ENCODE measurements at regions not wholly inside any gene's neighbourhood (a gene's known extent, or its start where the extent isn't known, plus 50 kb on each side); places are given as distances from the start of the nearest gene placed in this dataset.

DNA sequence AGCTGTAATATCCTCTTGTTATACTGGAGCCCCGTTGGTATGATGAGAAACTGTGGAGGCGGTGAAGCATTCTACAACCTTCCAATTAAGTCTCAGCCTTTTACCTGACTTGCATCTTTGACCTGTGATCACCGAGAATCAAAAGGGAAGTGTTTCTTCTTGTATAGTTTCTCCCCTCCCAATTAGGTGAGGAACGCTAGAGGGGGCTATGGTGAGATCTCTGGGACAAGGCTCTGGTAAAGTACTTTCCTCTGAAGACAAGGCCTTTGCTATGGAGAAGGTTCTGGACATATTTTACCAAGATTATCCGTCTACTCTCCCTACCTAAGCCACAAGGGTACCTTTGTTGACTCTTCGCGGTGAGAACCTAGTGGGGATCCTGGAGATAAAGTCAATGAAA is 111.3 kb downstream of the CBLL2 start:
- H3K27me3 ChIP-seq (ENCODE audit: low read depth, low read length), result no peaks in the 10 kb centered on the region
- H4K20me1 ChIP-seq (ENCODE audit: insufficient read depth, low read length), result no peaks in the 10 kb centered on the region
- no peaks in the 10 kb centered on the region for H3K4me1 ChIP-seq (ENCODE audit: low read length)
- H3K36me3 ChIP-seq (replicated peaks; ENCODE audit: low read depth, low read length), result no peaks in the 10 kb centered on the region
- no peak overlapping the region for H3K4me3 ChIP-seq (ENCODE audit: low read length)
- TF ChIP-seq EZH2phosphoT487 (IDR thresholded peaks at IDR 0.05; ENCODE audit: low read depth), result no peak
- TF ChIP-seq, protein P1, sequence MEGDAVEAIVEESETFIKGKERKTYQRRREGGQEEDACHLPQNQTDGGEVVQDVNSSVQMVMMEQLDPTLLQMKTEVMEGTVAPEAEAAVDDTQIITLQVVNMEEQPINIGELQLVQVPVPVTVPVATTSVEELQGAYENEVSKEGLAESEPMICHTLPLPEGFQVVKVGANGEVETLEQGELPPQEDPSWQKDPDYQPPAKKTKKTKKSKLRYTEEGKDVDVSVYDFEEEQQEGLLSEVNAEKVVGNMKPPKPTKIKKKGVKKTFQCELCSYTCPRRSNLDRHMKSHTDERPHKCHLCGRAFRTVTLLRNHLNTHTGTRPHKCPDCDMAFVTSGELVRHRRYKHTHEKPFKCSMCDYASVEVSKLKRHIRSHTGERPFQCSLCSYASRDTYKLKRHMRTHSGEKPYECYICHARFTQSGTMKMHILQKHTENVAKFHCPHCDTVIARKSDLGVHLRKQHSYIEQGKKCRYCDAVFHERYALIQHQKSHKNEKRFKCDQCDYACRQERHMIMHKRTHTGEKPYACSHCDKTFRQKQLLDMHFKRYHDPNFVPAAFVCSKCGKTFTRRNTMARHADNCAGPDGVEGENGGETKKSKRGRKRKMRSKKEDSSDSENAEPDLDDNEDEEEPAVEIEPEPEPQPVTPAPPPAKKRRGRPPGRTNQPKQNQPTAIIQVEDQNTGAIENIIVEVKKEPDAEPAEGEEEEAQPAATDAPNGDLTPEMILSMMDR (IDR thresholded peaks at IDR 0.05; ENCODE audit: low read depth, low read length), result 0 out of 2 replicates have a peak, but pooled peaks have one; percentile 6
- no peak overlapping the region for H2AFZ ChIP-seq (ENCODE audit: low read depth, low read length)
- H3K27ac ChIP-seq (ENCODE audit: low read length), result no peak overlapping the region
- no peaks in the 10 kb centered on the region for H3K9me3 ChIP-seq (ENCODE audit: insufficient read depth, low read length)
- no peaks in the 10 kb centered on the region for H3K79me2 ChIP-seq (ENCODE audit: low read length)
- no peak overlapping the region for H3K9ac ChIP-seq (ENCODE audit: low read length)
- no peak overlapping the region for H3K4me2 ChIP-seq (ENCODE audit: low read length)

DNA sequence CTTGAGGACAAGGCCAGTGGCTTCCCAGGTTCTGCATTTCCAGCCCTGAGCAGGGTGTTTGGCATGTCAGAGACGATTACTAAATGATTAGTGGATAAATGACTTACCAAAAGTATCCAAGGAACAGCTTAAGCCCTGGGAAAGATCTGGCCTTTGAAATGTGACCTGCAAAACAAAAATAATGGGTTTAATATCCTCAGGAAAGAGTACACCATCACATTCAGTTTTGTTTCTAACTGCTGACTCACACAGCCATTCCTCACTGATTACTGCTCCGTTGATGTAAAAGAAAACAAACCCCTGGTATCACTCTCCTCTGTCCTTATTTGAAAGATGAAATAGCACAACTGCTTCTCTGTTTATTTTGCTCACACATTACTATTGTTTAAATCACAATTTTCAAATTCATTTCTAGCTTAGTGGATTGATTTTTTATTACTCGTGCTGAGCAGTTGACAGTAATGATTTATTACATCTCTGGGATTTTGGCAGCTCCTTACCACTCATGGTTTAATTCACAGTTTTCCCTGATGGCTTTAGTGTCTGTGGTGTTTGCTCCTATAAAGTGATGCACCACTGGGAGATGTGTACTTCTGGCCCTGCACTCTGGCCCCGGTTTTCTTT is 117.0 kb downstream of the CBLL2 start:
- Histone ChIP-seq H3K9me3 (ENCODE audit: insufficient read depth, low read length) (no peaks in the 10 kb centered on the region), H3K9ac (ENCODE audit: low read length) (no peak overlapping the region), H3K27ac (ENCODE audit: low read length) (no peak overlapping the region), H2AFZ (ENCODE audit: low read depth, low read length) (no peak overlapping the region), H3K36me3 (replicated peaks; ENCODE audit: low read depth, low read length) (no peaks in the 10 kb centered on the region), H3K4me3 (ENCODE audit: low read length) (no peak overlapping the region), H4K20me1 (ENCODE audit: insufficient read depth, low read length) (no peaks in the 10 kb centered on the region), H3K4me1 (ENCODE audit: low read length) (no peaks in the 10 kb centered on the region), H3K79me2 (ENCODE audit: low read length) (no peaks in the 10 kb centered on the region), H3K27me3 (ENCODE audit: low read depth, low read length) (no peaks in the 10 kb centered on the region), H3K4me2 (ENCODE audit: low read length) (no peak overlapping the region)
- TF ChIP-seq EZH2phosphoT487 (IDR thresholded peaks at IDR 0.05; ENCODE audit: low read depth), result no peak
- TF ChIP-seq, protein P1 (IDR thresholded peaks at IDR 0.05; ENCODE audit: low read depth, low read length), result no peak

DNA sequence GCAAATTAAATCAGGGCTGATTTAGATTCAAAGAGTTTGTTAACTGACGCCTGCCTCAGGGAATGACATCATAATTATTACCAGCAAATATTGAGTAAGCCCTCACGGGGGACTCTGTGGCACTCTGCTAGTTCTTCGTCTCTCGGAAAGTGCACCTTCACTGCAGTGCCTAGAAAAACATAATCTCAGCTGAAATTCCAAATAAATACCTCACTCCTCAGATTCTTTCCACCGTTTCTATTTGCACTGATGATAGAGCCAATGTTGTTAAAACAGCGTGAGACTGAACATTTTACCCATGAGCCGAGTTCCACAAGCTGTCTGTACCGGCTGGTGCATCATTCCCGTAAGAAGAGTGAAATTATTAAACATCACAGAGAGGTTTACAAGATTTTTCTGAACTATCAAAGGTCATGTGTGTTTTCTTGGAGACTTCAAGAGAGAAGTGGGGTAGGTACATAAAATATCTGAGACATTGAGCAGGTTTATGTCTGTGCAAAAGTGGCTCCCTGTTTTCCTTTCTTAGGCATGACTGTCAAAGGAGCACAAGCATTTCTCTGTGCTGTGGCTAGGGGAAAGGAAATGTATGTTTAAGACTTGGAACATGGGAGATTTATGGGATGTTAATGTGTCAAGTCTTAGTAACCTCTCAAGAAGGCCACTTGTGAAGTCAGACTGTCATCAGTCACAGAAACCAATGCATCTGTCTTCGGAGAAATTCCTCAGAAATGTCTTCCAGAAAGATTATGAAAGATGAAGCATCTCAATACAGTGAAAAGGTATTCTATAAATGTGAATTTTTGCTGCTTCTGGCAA is 119.6 kb downstream of the CBLL2 start:
- H3K9ac ChIP-seq (ENCODE audit: low read length), result no peak overlapping the region
- no peaks in the 10 kb centered on the region for H3K9me3 ChIP-seq (ENCODE audit: insufficient read depth, low read length)
- H3K27ac ChIP-seq (ENCODE audit: low read length), result no peak overlapping the region
- no peaks in the 10 kb centered on the region for H3K4me1 ChIP-seq (ENCODE audit: low read length)
- H3K4me3 ChIP-seq (ENCODE audit: low read length), result no peak overlapping the region
- no peak overlapping the region for H3K4me2 ChIP-seq (ENCODE audit: low read length)
- H4K20me1 ChIP-seq (ENCODE audit: insufficient read depth, low read length), result no peaks in the 10 kb centered on the region
- H2AFZ ChIP-seq (ENCODE audit: low read depth, low read length), result no peak overlapping the region
- no peak for TF ChIP-seq EZH2phosphoT487 (IDR thresholded peaks at IDR 0.05; ENCODE audit: low read depth)
- TF ChIP-seq, protein P1 (IDR thresholded peaks at IDR 0.05; ENCODE audit: low read depth, low read length), result no peak
- H3K27me3 ChIP-seq (ENCODE audit: low read depth, low read length), result no peaks in the 10 kb centered on the region
- H3K36me3 ChIP-seq (replicated peaks; ENCODE audit: low read depth, low read length), result no peaks in the 10 kb centered on the region
- H3K79me2 ChIP-seq (ENCODE audit: low read length), result no peaks in the 10 kb centered on the region

DNA sequence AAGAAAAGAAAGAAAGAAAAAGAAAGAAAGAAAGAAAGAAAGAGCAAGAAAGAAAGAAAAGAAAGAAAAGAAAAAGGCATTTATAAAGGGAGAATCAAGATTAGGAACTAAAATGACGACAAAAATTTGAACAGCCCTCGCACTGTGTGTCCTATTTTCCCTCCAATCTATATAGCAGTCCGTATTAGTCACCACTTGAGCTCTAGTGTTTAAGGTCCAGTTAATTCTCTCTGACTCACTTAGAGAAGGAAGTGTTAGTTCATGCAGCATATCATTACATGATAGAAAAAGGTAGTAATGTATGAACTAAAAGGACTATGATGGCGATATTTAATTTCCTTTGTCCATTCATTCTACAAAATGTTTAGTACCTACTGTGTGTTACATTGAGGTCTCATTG is 122.7 kb downstream of the CBLL2 start:
- TF ChIP-seq EZH2phosphoT487 (IDR thresholded peaks at IDR 0.05; ENCODE audit: low read depth), result no peak
- TF ChIP-seq, protein P1 (IDR thresholded peaks at IDR 0.05; ENCODE audit: low read depth, low read length), result no peak
- H3K4me1 ChIP-seq (ENCODE audit: low read length), result no peaks in the 10 kb centered on the region

More for the DNA sequence above, 122.7 kb downstream of the CBLL2 start:
- no peak overlapping the region for H2AFZ ChIP-seq (ENCODE audit: low read depth, low read length)
- no peaks in the 10 kb centered on the region for H3K9me3 ChIP-seq (ENCODE audit: insufficient read depth, low read length)
- no peak overlapping the region for H3K4me3 ChIP-seq (ENCODE audit: low read length)
- H4K20me1 ChIP-seq (ENCODE audit: insufficient read depth, low read length), result no peaks in the 10 kb centered on the region
- no peak overlapping the region for H3K4me2 ChIP-seq (ENCODE audit: low read length)
- no peak overlapping the region for H3K27ac ChIP-seq (ENCODE audit: low read length)
- no peaks in the 10 kb centered on the region for H3K79me2 ChIP-seq (ENCODE audit: low read length)
- no peaks in the 10 kb centered on the region for H3K27me3 ChIP-seq (ENCODE audit: low read depth, low read length)
- H3K36me3 ChIP-seq (replicated peaks; ENCODE audit: low read depth, low read length), result no peaks in the 10 kb centered on the region
- H3K9ac ChIP-seq (ENCODE audit: low read length), result no peak overlapping the region
